RWPE2 (cell line): ENCODE measurements at regions not wholly inside any gene's neighbourhood (a gene's known extent, or its start where the extent isn't known, plus 50 kb on each side); places are given as distances from the start of the nearest gene placed in this dataset.

Experiments used
- ATAC-seq: fragments of 200-7000 bp; cut with Tn5 transposase; 3 replicates; pipeline ENCODE4 v1.9.1; 2021; ENCODE audit warnings: low read depth
- DNase-seq: peaks from one replicate; pipeline ENCODE4 v3.0.0-alpha.2; 2020; ENCODE audit warnings: low spot score
- H3K27ac ChIP-seq: fragments of 450-650 bp; 2 replicates; pipeline ENCODE4 v1.5.1; 2017; ENCODE audit warnings: mild to moderate bottlenecking; ENCODE audit not compliant: poor library complexity, severe bottlenecking
- H3K27me3 ChIP-seq: fragments of 250-450 bp; sonication (Bioruptor Pico); 2 replicates; pipeline ENCODE4 v1.5.1; 2021; ENCODE audit warnings: mild to moderate bottlenecking, moderate library complexity; ENCODE audit not compliant: insufficient read depth, poor library complexity, severe bottlenecking
- H3K36me3 ChIP-seq: fragments of 250-450 bp; sonication (Bioruptor Pico); 2 replicates; pipeline ENCODE4 v1.5.1; 2020; ENCODE audit warnings: low read depth, mild to moderate bottlenecking, moderate library complexity
- H3K4me1 ChIP-seq: fragments of 250-450 bp; sonication (Bioruptor Pico); 2 replicates; pipeline ENCODE4 v1.5.1; 2021; ENCODE audit warnings: mild to moderate bottlenecking, moderate library complexity; ENCODE audit not compliant: insufficient read depth, poor library complexity, severe bottlenecking
- H3K4me3 ChIP-seq: fragments of 250-450 bp; sonication (Bioruptor Pico); 2 replicates; pipeline ENCODE4 v1.5.1; 2021; ENCODE audit warnings: mild to moderate bottlenecking, moderate library complexity; ENCODE audit not compliant: severe bottlenecking
- H3K9me3 ChIP-seq: fragments of 250-450 bp; sonication (Bioruptor Pico); 2 replicates; pipeline ENCODE4 v1.5.1; 2021; ENCODE audit warnings: mild to moderate bottlenecking, moderate library complexity; ENCODE audit not compliant: severe bottlenecking
- TF ChIP-seq, protein P1 (sequence below): fragments of 450-650 bp; IDR thresholded peaks from one replicate; pipeline ENCODE4 v1.5.1; 2017; ENCODE audit warnings: mild to moderate bottlenecking, moderate library complexity; ENCODE audit not compliant: poor library complexity, severe bottlenecking

DNA sequence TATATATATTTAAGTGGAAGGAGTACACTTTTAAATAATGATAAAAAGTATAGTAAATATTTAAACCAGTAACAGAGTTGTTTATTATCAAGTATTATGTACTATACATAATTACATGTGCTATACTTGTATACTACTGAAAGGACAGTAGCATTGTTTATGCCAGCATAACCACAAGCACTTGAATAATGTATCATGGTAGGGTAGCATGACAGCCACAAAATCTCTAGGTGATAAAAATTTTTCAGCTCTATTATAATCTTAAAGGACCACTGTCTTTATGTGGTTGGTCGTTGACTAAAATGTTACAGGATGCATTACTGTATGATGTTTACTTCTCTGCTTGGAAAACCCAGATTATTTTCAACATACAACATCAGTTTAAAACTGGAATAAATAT lies 349.2 kb downstream of the CASP12 start:
- DNase-seq, result no peak
- no peak for ATAC-seq
- H3K9me3 ChIP-seq, result no peaks in the 10 kb centered on the region
- H3K27ac ChIP-seq, result no peak overlapping the region
- no peaks in the 10 kb centered on the region for H3K4me1 ChIP-seq
- TF ChIP-seq, protein P1, sequence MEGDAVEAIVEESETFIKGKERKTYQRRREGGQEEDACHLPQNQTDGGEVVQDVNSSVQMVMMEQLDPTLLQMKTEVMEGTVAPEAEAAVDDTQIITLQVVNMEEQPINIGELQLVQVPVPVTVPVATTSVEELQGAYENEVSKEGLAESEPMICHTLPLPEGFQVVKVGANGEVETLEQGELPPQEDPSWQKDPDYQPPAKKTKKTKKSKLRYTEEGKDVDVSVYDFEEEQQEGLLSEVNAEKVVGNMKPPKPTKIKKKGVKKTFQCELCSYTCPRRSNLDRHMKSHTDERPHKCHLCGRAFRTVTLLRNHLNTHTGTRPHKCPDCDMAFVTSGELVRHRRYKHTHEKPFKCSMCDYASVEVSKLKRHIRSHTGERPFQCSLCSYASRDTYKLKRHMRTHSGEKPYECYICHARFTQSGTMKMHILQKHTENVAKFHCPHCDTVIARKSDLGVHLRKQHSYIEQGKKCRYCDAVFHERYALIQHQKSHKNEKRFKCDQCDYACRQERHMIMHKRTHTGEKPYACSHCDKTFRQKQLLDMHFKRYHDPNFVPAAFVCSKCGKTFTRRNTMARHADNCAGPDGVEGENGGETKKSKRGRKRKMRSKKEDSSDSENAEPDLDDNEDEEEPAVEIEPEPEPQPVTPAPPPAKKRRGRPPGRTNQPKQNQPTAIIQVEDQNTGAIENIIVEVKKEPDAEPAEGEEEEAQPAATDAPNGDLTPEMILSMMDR, result no peak
- H3K4me3 ChIP-seq, result no peak overlapping the region
- H3K36me3 ChIP-seq, result no peaks in the 10 kb centered on the region
- H3K27me3 ChIP-seq, result no peaks in the 10 kb centered on the region

DNA sequence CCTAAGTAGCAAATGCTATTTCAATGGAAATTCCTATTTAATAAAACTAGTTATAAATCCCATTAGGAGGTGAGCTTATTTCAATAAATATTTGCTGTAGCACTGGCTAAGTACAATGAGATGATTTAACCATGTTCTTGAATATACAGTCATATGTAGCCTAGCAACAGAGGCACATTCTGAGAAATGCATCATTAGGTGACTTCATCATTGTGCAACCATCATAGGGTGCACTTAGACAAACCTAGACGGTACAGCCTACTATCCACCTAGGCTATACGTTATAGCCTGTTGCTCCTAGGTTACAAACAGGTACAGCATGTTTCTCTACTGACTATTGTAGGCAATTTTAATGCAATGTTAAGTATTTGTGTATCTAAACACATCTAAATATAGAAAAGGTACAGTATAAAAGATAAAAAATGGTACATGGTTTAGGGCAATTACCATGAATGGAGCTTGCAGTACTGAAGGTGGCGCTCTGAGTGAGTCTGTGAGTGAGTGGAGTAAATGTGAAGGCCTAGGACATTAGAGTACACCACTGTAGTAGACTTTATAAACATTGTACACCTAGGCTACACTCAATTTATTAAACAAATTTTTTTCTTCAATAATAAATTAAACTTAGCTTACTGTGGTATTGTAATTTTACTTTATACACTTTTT lies 350.1 kb downstream of the CASP12 start:
- no peaks in the 10 kb centered on the region for H3K27me3 ChIP-seq
- DNase-seq, result no peak
- no peak overlapping the region for H3K4me3 ChIP-seq
- H3K4me1 ChIP-seq, result no peaks in the 10 kb centered on the region
- TF ChIP-seq, protein P1, result no peak
- no peaks in the 10 kb centered on the region for H3K9me3 ChIP-seq
- H3K36me3 ChIP-seq, result no peaks in the 10 kb centered on the region
- H3K27ac ChIP-seq, result no peak overlapping the region
- ATAC-seq, result peak; percentile 68; the same call in 2 of the 3 replicates

DNA sequence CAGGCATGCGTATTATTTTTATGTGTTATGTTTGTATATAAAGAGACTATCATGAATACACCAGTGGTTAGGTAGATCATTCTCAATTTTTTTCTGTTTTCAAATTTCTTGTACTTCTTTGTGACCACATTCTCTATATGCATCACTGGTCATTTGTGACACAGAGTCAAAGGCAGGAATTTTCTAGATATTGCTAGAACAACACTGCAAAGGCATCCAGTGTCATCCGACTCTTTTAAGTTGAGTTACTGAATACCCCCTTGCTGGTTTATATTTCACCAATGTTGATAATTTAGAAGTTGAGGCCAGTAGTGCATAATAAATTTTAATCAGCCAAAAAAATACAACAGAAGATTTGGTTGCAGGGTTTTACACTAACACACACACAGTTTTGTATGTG lies 351.8 kb downstream of the CASP12 start:
- TF ChIP-seq, protein P1, result no peak
- Histone ChIP-seq H3K27ac (no peak overlapping the region), H3K27me3 (no peaks in the 10 kb centered on the region), H3K4me3 (no peak overlapping the region), H3K4me1 (no peaks in the 10 kb centered on the region), H3K9me3 (no peaks in the 10 kb centered on the region), H3K36me3 (no peaks in the 10 kb centered on the region)
- DNase-seq (no peak), ATAC-seq (no peak)

DNA sequence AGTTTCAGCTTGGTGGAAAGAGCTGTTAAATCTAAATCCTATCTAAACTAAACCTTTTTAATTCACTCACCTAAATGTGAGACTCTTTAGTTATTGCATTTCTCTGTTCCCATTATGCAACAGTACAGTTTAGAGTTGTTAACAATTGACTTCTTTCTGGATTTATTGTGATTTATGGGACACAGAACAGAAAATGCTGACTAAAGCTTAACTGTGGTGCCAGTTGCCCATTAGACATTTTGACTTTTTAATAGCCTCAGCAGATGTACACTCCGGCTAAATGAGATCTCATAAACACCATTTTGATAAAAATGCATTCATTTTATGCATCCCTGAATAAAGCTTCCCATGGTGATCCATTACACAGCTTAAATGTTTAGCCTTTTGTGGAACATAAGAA lies 356.6 kb downstream of the CASP12 start:
- Histone ChIP-seq H3K9me3 (no peaks in the 10 kb centered on the region), H3K4me3 (no peak overlapping the region), H3K36me3 (no peaks in the 10 kb centered on the region), H3K27ac (no peak overlapping the region), H3K27me3 (no peaks in the 10 kb centered on the region), H3K4me1 (no peaks in the 10 kb centered on the region)
- ATAC-seq (no peak), DNase-seq (no peak)
- TF ChIP-seq, protein P1, result no peak

DNA sequence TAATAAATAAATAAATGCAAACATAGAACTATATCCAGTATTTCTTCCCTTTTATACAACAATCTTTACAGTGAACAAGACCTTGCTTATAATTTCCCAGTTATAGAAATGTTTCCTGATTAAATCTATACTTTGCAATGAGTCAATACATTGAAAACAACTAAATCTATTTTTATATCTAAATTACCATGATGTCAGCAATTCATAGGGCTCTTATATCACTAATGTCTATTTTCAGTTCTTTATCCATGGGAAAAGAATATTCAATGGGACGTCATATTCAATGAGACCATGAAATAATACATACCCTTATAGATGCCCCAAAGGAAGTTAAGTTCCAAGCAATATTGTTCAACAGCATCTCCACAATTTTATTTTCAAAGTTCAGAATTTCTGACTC lies 359.9 kb downstream of the CASP12 start:
- no peak for DNase-seq
- ATAC-seq, result no peak
- peaks cover 4% of the 10 kb centered on the region for H3K4me1 ChIP-seq
- H3K27ac ChIP-seq, result no peak overlapping the region
- no peaks in the 10 kb centered on the region for H3K36me3 ChIP-seq
- TF ChIP-seq, protein P1, result no peak
- no peaks in the 10 kb centered on the region for H3K9me3 ChIP-seq
- H3K27me3 ChIP-seq, result no peaks in the 10 kb centered on the region
- H3K4me3 ChIP-seq, result no peak overlapping the region
